K562 (cell line): ENCODE measurements at regions not wholly inside any gene's neighbourhood (a gene's known extent, or its start where the extent isn't known, plus 50 kb on each side); places are given as distances from the start of the nearest gene placed in this dataset.

Experiments
- ATF2 ChIP-seq: sonication (generic); formaldehyde crosslinking; IDR thresholded peaks from 2 replicates; pipeline ENCODE4 v1.8.1; 2022; ENCODE audit warnings: missing genetic modification reagents
- CBFA2T2 ChIP-seq: fragments of 450-650 bp; conservative IDR thresholded peaks from 2 replicates; pipeline ENCODE4 v1.6.1; 2017; ENCODE audit warnings: mild to moderate bottlenecking
- EZH2 ChIP-seq: IDR thresholded peaks from 2 replicates; pipeline ENCODE4 v1.6.1; 2012; ENCODE audit warnings: low read depth, mild to moderate bottlenecking, inconsistent platforms, low read length, borderline replicate concordance
- POLR2AphosphoS5 ChIP-seq: IDR thresholded peaks from 2 replicates; pipeline ENCODE4 v1.6.1; 2011; ENCODE audit warnings: mild to moderate bottlenecking, low read depth, low read length, moderate library complexity; ENCODE audit not compliant: control insufficient read depth, insufficient read depth
- ZNF644 ChIP-seq: fragments of 200-800 bp; sonication (Bioruptor generic); IDR thresholded peaks from 2 replicates; pipeline ENCODE4 v1.6.1; 2016; ENCODE audit warnings: low read depth, missing genetic modification characterization, missing compliant biosample characterization
- ZSCAN32 ChIP-seq: fragments of 450-650 bp; formaldehyde crosslinking; IDR thresholded peaks from 2 replicates; pipeline ENCODE4 v1.4.0; 2020; ENCODE audit warnings: mild to moderate bottlenecking, moderate library complexity
- TF ChIP-seq, protein P1 (sequence below): sonication (generic); formaldehyde crosslinking; IDR thresholded peaks from 2 replicates; pipeline ENCODE4 v1.9.0; 2022; ENCODE audit warnings: mild to moderate bottlenecking, missing genetic modification reagents

DNA sequence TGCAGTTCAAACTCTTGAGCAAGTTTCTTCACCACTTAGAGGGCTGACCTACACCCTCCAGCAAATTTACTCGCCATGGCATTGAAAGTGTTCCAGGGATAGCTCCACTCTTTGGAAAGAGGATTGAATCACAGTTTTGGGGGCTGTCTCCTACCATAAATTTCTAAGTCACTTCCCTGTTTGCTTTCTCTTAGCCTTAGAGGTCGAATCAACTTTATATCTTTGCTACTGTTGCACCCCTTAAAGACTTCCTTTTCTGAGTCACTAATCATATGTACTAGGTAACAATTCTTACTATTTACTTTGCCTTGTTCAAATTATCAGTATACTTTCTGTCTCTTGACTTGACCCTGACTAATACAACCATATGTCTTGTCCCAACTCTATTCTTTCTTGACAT, 1151.8 kb upstream of the ALCAM start:
- TF ChIP-seq POLR2AphosphoS5 (no peak), ZSCAN32 (CRISPR knock-in tag) (no peak), ZNF644 (tag) (no peak), ATF2 (CRISPR knock-in tag) (no peak), CBFA2T2 (no peak), EZH2 (no peak)
- TF ChIP-seq, protein P1, sequence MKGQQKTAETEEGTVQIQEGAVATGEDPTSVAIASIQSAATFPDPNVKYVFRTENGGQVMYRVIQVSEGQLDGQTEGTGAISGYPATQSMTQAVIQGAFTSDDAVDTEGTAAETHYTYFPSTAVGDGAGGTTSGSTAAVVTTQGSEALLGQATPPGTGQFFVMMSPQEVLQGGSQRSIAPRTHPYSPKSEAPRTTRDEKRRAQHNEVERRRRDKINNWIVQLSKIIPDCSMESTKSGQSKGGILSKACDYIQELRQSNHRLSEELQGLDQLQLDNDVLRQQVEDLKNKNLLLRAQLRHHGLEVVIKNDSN, result no peak
